ENCODE measurements at regions not wholly inside any gene's neighbourhood (a gene's known extent, or its start where the extent isn't known, plus 50 kb on each side); places are given as distances from the start of the nearest gene placed in this dataset.

DNA sequence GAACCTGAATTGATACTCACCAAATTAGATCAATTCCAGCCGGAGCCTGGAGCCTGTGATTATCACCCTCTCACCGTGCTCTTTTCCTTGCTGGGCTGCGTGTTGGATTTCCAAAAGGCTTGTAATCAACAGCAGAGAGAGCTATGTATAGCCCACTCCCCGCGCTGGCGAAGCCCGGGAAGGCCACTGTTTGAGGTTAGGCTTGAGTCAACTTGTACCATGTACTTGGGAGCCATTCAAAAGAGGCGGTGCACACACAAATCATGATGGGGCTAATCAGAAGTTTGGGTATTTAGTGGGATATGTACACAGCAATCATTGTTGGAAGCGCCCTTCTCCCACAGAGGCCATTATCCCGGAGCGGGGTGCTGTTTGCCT lies 151.6 kb downstream of the GLI2 start:
- TF ChIP-seq BCL6 (CRISPR knock-in tag; IDR thresholded peaks at IDR 0.05): no peak
- no peak for TF ChIP-seq KDM5A (IDR thresholded peaks at IDR 0.05; ENCODE audit: borderline replicate concordance, low read length)
- TF ChIP-seq ZNF136 (CRISPR knock-in tag; IDR thresholded peaks at IDR 0.05; ENCODE audit: low read depth): no peak
- TF ChIP-seq, protein P1, sequence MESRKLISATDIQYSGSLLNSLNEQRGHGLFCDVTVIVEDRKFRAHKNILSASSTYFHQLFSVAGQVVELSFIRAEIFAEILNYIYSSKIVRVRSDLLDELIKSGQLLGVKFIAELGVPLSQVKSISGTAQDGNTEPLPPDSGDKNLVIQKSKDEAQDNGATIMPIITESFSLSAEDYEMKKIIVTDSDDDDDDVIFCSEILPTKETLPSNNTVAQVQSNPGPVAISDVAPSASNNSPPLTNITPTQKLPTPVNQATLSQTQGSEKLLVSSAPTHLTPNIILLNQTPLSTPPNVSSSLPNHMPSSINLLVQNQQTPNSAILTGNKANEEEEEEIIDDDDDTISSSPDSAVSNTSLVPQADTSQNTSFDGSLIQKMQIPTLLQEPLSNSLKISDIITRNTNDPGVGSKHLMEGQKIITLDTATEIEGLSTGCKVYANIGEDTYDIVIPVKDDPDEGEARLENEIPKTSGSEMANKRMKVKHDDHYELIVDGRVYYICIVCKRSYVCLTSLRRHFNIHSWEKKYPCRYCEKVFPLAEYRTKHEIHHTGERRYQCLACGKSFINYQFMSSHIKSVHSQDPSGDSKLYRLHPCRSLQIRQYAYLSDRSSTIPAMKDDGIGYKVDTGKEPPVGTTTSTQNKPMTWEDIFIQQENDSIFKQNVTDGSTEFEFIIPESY (CRISPR knock-in tag; IDR thresholded peaks at IDR 0.05): no peak
- no peak for TF ChIP-seq HDAC6 (IDR thresholded peaks at IDR 0.05; ENCODE audit: low read depth, low read length)
- no peak for TF ChIP-seq ZNF121 (CRISPR knock-in tag; IDR thresholded peaks at IDR 0.05)
- no peak for TF ChIP-seq PLSCR1 (CRISPR knock-in tag; IDR thresholded peaks at IDR 0.05; ENCODE audit: borderline replicate concordance)
- TF ChIP-seq, protein P2, sequence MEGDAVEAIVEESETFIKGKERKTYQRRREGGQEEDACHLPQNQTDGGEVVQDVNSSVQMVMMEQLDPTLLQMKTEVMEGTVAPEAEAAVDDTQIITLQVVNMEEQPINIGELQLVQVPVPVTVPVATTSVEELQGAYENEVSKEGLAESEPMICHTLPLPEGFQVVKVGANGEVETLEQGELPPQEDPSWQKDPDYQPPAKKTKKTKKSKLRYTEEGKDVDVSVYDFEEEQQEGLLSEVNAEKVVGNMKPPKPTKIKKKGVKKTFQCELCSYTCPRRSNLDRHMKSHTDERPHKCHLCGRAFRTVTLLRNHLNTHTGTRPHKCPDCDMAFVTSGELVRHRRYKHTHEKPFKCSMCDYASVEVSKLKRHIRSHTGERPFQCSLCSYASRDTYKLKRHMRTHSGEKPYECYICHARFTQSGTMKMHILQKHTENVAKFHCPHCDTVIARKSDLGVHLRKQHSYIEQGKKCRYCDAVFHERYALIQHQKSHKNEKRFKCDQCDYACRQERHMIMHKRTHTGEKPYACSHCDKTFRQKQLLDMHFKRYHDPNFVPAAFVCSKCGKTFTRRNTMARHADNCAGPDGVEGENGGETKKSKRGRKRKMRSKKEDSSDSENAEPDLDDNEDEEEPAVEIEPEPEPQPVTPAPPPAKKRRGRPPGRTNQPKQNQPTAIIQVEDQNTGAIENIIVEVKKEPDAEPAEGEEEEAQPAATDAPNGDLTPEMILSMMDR (CRISPR knock-in tag; IDR thresholded peaks at IDR 0.05): no peak
- no peak for TF ChIP-seq CHD2 (IDR thresholded peaks at IDR 0.05; ENCODE audit: low read depth, low read length)
- TF ChIP-seq POLR2A (IDR thresholded peaks at IDR 0.05; ENCODE audit: insufficient read depth in 1 of 2, low read depth in 2 of 2, low read length in 2 of 2): no peak

Measured in HepG2 (cell line).